ENCODE measurements at regions not wholly inside any gene's neighbourhood (a gene's known extent, or its start where the extent isn't known, plus 50 kb on each side); places are given as distances from the start of the nearest gene placed in this dataset.

GRCh38 chr17:13734880-13735279 lies 133.2 kb upstream of the HS3ST3A1 start:
- TF ChIP-seq POLR2AphosphoS5 (IDR thresholded peaks at IDR 0.05) = no peak
- TF ChIP-seq CTCF (IDR thresholded peaks at IDR 0.05) = no peak
